ENCODE measurements at regions not wholly inside any gene's neighbourhood (a gene's known extent, or its start where the extent isn't known, plus 50 kb on each side); places are given as distances from the start of the nearest gene placed in this dataset.
"Not testable (repeated sequence)": the region's sequence is repeated elsewhere in the genome, so short reads cannot be mapped to it uniquely, and the experiment has no call there.

DNA sequence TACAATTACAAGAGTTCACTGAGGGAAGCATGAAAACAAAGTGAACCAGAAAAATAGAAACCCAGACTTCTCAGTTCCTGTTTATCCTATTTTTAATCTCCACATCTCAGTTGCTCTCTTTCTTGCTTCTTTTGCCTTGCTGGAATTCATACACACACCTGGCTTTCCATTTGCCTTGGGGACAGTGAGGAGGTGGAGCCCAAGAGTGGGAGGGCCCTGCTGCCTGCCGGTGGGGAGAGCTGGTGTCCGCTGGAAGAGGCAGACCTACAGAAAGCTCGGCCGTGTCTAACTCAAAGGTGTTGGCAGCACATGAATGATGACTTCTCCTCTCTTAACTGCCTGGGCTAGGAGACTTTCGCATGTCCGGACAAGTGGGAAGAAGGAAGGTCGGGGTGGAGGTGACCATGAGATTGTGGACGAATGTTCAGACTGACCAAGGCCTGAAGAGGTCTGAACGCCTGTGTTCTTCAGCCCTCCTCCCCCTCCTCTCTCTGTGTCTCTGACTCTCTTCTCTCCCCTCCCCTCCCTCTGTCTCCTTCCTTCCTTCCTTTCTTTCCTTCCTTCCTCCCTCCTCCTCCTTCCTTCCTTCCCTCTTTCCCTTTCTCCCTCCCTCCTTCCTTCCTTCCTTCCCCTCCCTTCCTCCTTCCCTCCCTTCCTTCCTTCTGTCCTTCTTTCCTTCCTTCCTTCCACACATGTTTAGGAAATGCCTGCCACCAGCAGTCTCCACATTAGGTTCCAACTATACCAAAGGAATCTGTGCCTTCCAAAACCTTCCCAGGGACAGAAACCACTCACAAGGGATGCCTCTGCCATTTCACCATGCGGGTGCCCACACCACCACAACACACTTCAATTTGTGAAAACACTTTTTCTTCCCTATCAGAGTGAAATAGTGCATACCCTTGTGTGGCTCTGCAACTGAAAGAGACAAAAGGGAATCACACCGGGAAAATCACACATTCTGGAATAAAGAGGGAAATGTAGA is 157.3 kb upstream of the RUNX1 start:
- DNase-seq (ENCODE audit: low read depth in 2 of 2), result no peak

DNA sequence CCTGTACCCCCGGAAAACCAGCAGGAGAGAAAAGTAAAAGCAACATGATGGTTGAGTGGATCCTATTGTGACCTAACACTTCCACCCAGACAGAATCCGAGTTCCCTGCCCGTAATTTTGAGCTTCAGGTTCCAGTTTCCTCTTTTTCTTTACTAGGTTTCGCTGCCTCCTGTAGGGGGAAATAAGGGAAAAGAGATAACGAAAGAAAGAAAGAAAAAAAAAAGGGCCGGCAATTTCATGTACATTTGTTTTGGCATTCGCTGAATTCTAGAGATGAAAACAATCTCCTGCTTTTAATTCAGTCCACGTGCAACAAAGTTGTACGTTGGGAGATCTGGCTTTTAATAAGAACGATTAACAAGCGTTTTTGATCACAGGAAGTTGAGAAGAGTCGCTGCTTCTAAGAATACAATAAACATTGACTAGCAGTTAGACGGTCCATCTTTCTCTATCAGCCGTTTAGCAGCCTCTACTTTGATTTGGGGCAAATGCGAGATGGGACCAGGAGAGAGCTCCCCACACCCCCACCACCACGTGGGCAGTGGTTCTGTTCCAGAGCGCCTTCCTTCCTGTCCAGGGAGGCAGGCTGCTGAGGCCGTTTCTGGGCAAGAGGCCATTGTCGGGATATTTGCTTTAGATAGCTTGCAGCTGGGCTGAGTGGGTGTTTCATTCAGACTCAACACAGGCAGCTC is 155.9 kb upstream of the RUNX1 start:
- DNase-seq (ENCODE audit: low read depth in 2 of 2), result no peak

DNA sequence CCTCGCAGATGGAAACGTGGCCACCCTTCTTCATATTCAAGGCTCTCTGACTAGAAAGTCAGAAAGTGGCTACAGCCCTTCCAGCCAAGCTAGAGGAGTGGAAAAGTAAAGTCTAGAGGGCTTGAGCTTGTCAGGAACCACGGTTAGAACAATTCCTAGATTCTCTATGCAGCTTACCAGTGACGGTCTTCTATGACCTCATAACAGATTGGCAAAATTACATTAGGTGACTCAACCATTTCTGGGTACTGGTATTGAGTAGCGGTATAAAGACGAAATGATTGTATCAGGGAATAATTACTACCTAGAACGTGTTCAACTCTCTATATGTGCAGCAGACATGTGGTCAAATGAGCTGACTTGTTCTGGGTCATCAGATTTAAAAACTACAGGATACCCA is 155.0 kb upstream of the RUNX1 start:
- DNase-seq (ENCODE audit: low read depth in 2 of 2), result no peak

DNA sequence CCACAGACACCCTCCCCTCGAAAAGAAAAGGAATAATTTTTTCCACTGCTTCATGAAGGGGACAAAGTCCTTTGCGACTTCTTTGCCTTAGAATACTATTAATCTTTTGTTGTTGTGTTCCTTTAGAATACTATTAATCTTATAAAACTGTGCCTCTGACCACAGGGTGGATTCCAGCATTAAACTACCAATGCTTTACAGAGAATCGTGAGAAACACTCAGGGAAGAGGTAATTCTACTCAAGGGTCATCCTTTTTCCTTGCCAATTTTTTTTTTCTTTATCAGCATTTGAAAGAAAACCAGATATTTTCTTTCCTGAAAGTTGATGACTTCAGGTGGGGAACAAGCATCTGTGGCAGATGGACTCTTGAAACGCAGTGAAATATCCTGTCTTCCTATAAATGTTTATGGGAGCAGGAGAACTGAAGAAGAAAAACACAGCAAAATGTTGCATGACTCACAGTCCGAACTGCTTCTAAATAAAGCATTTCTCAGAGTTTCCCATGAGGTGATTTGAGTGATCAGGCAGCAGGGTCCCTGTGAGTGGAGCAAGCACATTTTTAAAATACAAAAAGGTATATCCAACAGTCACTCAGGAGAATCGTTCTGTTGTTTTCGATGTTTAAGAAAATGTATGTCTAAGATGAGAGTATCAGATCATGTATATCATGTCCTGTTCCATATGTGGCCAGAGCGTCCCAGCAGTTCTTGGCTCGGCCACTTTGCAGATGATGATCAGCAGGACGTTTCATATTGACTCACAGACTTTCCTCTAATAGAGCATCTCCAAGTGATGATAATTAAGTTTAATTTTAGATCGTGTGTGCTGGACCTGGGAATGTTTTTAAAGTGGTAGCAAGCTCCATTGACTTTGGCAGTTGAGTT is 154.2 kb upstream of the RUNX1 start:
- no peak for DNase-seq (ENCODE audit: low read depth in 2 of 2)

DNA sequence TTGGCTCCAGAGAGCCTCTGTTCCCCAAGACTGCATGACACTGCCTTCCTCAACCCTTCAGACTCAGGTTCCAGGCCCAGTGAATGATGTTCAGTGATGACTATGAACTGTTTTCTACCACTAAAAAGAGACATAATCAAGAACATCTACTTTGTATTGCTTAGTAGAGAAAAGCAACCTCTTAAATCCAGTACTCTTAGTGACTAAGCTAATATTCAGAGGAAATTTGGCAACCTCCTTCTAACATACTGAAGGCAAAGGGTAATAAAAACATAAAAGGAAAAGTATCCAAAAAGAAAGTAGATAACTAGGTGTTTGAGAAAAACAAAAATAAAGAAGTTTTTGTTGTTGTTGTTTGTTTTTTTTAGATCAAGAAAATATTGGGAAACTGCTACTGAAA is 153.3 kb upstream of the RUNX1 start:
- DNase-seq (ENCODE audit: low read depth in 2 of 2), result no peak

DNA sequence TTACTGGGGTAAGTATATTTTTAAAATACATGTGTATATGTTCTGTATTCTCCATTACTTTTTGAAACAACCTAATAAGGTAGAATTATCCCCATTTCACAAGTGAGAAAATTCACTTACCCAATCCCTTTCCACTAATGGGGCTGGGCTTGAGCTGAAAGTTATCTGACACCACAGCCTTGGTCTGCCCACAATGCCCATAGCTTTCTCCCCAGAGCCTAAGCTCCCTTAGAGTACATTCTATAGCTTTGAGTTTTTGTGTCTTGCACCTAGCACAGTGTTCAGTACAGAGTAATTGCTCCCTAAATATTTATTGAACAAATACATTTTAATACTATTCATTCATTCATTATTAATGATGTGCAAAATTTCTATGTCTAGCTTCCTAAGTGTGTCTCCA is 152.7 kb upstream of the RUNX1 start:
- DNase-seq (ENCODE audit: low read depth in 2 of 2), result no peak

DNA sequence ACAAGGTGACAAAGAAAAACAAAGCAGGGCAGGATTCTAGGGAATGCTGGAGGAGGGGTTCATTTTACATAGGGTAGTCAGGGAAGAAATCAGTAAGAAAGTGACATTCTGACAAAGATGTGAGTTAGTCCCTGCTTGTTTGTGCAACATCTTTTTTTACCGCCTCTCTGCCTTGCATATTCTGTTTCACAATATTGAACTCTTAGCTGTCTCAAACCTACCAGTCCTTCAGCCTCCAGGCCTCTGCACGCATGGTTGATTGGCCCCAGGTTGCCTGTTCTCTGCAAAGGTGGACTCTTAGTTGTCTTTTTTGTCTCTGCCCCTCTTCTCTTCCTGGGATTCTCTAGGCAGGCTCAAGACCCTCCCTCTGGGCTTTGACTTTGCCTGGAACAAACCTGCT is 152.2 kb upstream of the RUNX1 start:
- no peak for DNase-seq (ENCODE audit: low read depth in 2 of 2)

DNA sequence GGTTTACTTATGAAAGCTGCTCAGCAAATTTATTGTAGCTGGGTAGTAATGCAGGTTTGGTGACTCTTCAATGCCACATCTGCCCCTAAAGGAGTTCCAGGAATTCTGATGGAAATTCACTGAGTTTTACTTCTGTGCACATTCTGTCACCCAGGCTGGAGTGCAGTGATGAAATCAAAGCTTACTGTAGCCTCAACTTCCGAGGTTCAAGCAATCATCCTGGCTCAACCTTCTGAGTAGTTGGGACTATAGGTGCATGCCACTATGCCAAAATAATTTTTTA is 150.6 kb upstream of the RUNX1 start:
- no peak for DNase-seq (ENCODE audit: low read depth in 2 of 2)

DNA sequence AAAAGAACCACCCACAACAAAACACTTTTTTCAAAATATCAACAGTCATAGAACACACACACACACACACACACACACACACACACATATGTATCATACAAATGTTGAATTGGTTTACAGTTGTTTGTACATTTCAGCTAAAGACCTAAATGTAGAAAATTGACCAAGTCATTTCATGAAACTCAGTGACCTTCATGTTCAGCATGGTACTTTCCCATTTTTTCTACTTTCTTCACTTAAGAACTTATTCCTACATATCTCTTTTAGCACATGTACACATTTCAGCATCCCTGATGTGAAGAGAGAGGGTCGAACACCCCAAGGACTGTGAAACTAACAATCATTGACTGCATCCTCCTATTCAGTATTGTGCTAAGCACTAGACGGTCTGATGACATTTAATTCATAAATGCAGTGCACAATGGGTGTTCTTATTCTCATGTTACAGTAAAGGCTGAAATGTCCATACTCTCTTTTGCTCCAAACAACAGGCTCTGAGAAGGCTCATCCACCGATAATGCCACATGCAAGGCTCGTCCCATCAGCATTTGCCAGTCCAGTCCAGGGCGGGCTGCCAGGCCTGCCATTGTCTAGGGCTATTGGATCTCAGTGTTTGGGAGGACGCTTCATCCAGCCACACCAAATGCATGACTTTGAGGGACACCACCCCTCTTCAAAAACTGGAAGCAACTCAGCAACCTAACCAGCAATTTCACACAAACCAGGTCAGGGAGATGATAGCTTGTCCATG is 150.1 kb upstream of the RUNX1 start:
- DNase-seq (ENCODE audit: low read depth in 2 of 2), result no peak

DNA sequence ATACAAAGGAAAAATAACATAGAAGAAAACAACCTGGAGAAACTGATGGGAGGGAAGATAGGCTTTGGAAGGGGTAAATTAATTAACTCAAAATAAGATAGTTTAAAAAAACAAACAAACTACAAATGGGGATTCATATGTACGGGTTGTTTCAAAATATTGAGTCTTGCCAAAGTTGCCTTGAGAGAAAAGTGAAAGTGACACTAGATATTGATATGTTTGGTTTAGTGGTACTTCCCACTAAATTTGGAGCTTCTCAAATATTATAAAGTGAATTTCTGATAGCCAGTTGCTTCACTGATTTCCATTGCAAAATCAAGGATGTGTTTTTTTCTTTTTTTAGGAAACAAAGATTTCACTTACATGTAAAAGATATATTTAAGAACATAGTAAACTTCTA is 149.5 kb upstream of the RUNX1 start:
- no peak for DNase-seq (ENCODE audit: low read depth in 2 of 2)

DNA sequence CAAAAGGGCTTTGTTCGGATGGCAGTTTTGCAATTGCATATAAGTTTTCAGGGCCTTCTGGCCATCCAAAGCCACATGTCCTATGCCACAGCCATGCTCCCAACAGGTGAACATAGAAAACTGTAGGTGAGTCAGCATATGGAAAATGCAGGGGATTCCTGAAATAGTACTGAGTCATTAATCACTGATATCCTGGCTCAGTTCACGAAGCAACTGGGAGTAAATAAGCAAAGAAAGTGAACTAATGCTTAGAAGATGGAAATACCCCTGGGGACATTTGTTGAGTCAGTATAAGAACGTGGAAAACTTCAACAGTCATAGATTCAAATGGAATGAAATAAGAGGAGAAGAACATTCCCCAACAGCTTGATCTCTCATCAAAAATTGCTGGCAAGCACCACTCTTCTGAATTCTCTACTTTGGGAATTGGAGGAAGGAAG is 148.9 kb upstream of the RUNX1 start:
- no peak for DNase-seq (ENCODE audit: low read depth in 2 of 2)

DNA sequence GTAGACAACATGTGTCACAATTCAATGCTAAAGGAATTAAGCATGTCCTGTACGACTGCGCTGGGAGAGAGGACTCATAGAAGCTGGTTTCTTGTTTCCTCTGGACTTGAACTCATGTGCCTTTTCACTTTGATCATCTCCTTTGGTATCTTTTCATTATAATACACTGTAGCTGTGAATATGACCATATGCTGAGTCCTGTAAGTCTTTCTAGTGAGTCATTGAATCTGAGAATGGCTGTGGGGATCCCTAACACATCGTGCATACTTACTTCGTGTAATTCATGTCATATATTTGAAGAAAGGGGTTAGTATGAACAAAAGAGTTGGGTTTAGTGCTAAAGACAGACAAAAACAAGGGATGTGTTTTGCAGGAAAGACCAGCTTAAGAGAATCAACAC is 148.1 kb upstream of the RUNX1 start:
- DNase-seq (ENCODE audit: low read depth in 2 of 2), result no peak

DNA sequence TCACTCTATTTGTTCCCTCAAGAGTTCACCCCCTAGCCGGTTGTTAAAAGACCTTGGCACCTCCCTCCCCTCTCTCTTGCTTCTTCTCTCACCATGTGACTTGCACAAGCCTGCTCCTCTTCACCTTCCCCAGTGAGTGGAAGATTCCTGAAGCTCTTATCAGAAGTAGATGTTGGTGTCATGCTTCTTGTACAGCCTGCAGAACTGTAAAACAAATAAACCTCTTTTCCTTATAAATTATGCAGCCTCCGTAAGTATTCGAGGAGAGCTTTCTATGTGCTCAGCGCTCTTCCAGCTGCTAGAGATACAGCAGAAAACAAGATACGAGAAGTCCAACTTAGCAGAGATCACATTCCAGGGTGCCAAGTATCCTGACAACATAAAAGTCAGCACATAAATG is 147.0 kb upstream of the RUNX1 start:
- no peak for DNase-seq (ENCODE audit: low read depth in 2 of 2)

DNA sequence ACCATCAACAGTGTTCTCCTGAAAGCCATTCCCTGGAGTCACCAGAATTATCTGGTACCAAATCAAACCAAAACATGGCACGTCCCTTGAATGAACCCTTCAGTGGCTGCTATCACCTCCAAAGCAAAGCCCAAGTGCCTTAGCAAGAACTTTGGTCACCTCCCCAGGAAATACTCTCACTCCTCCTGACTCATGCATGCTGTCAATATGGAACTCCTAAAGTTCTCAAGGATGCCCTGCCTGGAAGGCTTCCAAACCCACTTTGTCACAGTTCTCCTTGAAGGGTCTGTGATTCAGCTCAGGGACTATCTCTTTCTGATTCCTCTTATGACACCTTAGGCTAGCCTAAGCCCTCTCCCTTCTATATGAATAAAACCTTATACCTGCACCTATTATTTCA is 146.1 kb upstream of the RUNX1 start:
- DNase-seq (ENCODE audit: low read depth in 2 of 2), result no peak

DNA sequence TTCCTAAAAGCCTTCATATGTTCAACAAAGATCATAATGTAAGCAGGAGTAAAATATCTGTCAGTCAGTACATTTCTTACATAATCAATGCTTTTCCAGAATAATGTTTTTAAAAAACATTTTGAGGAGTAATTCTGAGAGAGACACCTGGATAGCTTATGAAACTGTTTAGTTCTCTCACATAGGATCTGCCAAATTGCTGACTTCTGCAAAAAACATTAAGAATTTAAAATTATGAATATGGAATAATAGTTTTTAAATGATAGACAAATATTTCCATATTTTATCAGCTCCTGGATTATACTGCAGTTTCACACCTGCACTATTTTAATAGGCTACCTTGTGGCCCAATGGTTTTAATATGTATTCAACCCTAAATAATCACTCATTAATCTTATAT is 142.7 kb upstream of the RUNX1 start:
- no peak for DNase-seq (ENCODE audit: low read depth in 2 of 2)

DNA sequence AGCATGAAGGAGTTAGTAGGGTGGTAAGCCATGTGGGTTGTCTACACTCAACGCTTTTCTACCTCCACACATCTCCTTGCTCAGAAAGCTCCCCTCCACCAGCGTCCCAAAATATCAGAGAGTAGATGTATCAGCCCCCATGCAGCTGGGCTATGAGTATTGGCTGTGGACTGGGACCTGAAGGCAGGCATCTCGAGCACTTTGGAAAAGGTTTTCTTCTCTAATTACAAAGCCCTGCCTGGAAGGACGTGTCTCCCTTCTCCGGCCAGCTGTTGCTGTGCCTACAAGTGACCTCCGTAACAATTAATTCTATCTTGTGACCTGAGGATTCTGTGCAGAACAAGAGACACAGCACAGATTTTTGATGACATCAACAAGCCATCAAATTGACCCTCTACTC is 142.0 kb upstream of the RUNX1 start:
- DNase-seq (ENCODE audit: low read depth in 2 of 2), result no peak

DNA sequence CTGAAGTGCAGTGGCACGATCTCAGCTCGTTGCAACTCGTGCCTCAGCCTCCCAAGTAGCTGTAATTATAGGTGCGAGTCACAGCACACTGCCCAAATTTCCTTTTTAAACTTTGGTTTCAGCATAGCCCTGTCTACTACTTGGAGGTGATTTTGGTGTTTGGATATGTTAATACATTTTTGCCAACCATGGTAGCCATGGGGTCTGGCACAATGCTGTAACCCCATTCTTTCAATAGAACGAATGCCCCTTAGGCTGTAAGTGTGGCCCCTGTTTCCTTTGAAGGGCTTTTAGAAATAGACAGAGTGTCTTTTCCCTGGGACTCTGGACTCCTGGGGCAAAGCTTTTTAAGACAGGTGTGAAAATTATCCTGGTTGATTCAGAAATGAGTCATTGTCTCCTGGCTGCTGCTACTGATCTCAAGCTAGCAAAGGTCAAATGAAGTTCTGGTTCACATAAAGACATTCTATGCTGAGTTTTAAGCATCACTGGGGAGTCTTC is 141.1 kb upstream of the RUNX1 start:
- no peak for DNase-seq (ENCODE audit: low read depth in 2 of 2)

DNA sequence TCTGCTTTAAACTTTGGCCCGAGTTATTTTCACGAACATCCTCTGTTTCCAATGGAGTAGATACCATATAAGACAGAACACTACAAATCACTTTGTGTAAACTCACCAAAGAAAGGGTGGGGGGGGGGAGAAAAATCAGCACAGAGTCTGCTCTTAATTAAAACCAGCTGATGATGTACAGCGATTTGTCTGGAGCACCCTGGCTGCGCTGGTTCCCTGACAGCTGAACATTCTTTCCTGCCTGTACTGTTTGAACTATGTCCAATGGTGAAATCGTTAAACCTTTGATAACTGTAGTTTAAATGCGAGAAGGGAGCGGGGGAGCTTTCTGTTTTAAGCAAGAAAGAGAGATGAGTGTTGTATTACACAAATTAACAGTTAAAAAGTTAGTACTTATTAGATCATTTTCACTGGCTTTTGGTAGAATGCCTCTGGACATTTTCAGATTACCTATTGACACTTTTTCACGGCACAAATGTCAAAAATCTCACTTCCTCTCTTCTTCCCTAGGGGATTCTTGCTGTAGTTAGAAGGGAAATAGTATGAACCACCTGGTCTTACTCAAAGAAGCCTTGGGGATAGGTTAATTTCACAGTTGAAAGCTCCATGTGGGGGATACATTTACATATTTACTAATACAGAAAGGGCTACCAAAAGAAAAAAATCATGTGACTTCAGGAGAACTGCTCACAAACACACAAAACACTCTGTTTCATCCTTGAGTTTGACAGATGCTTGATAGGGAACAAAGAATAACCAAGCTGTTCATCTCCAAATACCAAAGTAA is 140.2 kb upstream of the RUNX1 start:
- DNase-seq (ENCODE audit: low read depth in 2 of 2), result no peak

DNA sequence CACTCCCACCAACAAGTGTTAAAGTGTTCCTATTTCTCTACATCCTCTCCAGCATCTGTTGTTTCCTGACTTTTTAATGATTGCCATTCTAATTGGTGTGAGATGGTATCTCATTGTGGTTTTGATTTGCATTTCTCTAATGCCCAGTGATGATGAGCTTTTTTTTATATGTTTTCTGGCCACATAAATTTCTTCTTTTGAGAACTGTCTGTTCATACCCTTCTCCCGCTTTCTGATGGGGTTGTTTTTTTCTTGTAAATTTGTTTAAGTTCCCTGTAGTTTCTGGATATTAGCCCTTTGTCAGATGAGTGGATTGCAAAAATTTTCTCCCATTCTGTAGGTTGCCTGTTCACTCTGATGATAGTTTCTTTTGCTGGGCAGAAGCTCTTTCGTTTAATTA is 134.3 kb upstream of the RUNX1 start:
- DNase-seq (ENCODE audit: low read depth in 2 of 2), result not testable (repeated sequence)

DNA sequence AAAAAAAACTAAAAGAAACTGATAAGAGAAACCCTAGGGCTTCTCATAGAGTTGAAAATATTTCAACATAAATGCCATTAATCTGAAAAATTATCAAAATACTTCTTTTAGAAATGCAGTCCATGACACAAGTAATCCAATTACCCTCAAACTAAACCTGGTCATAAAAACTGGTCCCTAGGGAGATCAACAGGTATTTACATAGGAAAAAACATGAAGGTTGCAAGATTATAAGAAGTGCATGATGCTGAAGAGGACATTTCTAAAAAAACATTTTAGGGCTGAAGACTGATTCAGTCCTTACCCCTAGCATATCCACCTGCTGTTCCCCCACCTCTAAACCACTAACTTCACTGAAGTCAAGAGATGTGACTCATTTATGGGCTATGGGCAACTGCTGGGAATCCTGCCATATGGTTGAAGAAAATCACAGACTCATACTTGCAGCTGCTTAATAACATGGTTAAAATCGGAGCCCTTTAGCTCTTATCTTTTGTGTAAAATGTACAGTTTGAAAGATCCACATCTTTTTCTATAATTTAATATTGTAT is 131.0 kb upstream of the RUNX1 start:
- no peak for DNase-seq (ENCODE audit: low read depth in 2 of 2)
